HCT116 (cell line): ENCODE measurements at regions not wholly inside any gene's neighbourhood (a gene's known extent, or its start where the extent isn't known, plus 50 kb on each side); places are given as distances from the start of the nearest gene placed in this dataset.

Experiments used
- ATAC-seq: fragments of 200-7000 bp; cut with Tn5 transposase; 2 replicates; pipeline ENCODE4 v1.9.1; 2020; ENCODE audit warnings: mild to moderate bottlenecking, moderate library complexity
- BruUV-seq: library from RNA; stranded (reverse); fragments of 400-500 nt; replicated peaks from 2 replicates; lab custom pipeline; 2021; lab: Mats Ljungman, UMichigan
- CTCF ChIA-PET: fragments of 300-600 bp; sonication (Branson Sonifier 250); formaldehyde crosslinking; loops from one replicate; lab custom pipeline; 2021; ENCODE audit warnings: antibody characterized with exemption; lab: Charles Lee
- POLR2A ChIA-PET: fragments of 300-600, 350-600 bp; sonication (Branson Sonifier 250); formaldehyde crosslinking; loops from one replicate; lab custom pipeline; 2021; ENCODE audit warnings: antibody characterized with exemption; lab: Charles Lee
- RAD21 ChIA-PET, 2 experiments: fragments of 300-600 bp; sonication (Branson Sonifier 250); formaldehyde crosslinking; loops; one replicate each; lab custom pipeline; 2023; ENCODE audit warnings: low total read pairs in 2 of 2; ENCODE audit not compliant: uncharacterized antibody in 2 of 2, unreplicated experiment in 2 of 2, low non-redundant PET in 1 of 2; lab: Charles Lee
- DNase-seq: peaks from one replicate; pipeline ENCODE4 v3.0.0-alpha.2; 2010; ENCODE audit warnings: low read depth, low spot score
- H2AFZ ChIP-seq: fragments of 200-600 bp; shearing (Covaris generic), sonication (generic); 2 replicates; pipeline ENCODE4 v1.6.1; 2017; ENCODE audit warnings: low read depth, mixed run types, mixed read lengths, antibody characterized with exemption, low read length; ENCODE audit not compliant: poor library complexity, severe bottlenecking
- H3K27ac ChIP-seq: 2 replicates; pipeline ENCODE4 v1.5.1; 2012; ENCODE audit warnings: low read depth, low read length
- H3K27me3 ChIP-seq: fragments of 200-600 bp; sonication (generic); 2 replicates; pipeline ENCODE4 v1.6.1; 2016; ENCODE audit warnings: mixed run types, low read length, mixed read lengths; ENCODE audit not compliant: insufficient read depth
- H3K36me3 ChIP-seq, 2 experiments: fragments of 200-500 bp in 1 of 2; fragments of 200-600 bp in 1 of 2; sonication (Bioruptor generic) in 1 of 2; sonication (generic) in 1 of 2; 2 replicates each; pipeline versions ENCODE4 v1.5.1 to v1.6.1; 2014 to 2016; ENCODE audit warnings: low read length in 2 of 2, inconsistent platforms in 1 of 2, mixed read lengths in 1 of 2, mixed run types in 1 of 2; ENCODE audit not compliant: insufficient read depth in 2 of 2, control insufficient read depth in 1 of 2
- H3K4me1 ChIP-seq, 2 experiments: fragments of 200-600 bp in 1 of 2; sonication (generic) in 1 of 2; 2 replicates each; pipeline versions ENCODE4 v1.5.1 to v1.6.1; 2012 to 2017; ENCODE audit warnings: low read length in 2 of 2, inconsistent platforms in 1 of 2, mild to moderate bottlenecking in 1 of 2, mixed read lengths in 1 of 2, mixed run types in 1 of 2, moderate library complexity in 1 of 2; ENCODE audit not compliant: insufficient read depth in 2 of 2, control insufficient read depth in 1 of 2
- H3K4me2 ChIP-seq: fragments of 200-600 bp; sonication (generic); 2 replicates; pipeline ENCODE4 v1.6.1; 2017; ENCODE audit warnings: mixed run types, low read length, mixed read lengths
- H3K4me3 ChIP-seq, 2 experiments: fragments of 200-600 bp in 1 of 2; sonication (generic) in 1 of 2; replicated peaks in 1 of 2; 2 replicates each; pipeline ENCODE4 v1.5.1; 2011 to 2016; ENCODE audit warnings: low read length in 2 of 2, control low read depth in 1 of 2, low read depth in 1 of 2, mild to moderate bottlenecking in 1 of 2, mixed read lengths in 1 of 2, mixed run types in 1 of 2
- H3K79me2 ChIP-seq: fragments of 200-600 bp; sonication (generic); 2 replicates; pipeline ENCODE4 v1.6.1; 2017; ENCODE audit warnings: mild to moderate bottlenecking, mixed run types, low read length, moderate library complexity, mixed read lengths; ENCODE audit not compliant: insufficient read depth
- H3K9ac ChIP-seq: fragments of 200-600 bp; sonication (generic); 2 replicates; pipeline ENCODE4 v1.6.1; 2016; ENCODE audit warnings: low read length, mixed read lengths
- H3K9me2 ChIP-seq: fragments of 200-600 bp; sonication (generic), shearing (Covaris generic); 2 replicates; pipeline ENCODE4 v1.6.1; 2017; ENCODE audit warnings: mixed run types, mild to moderate bottlenecking, moderate library complexity; ENCODE audit not compliant: insufficient read depth
- H3K9me3 ChIP-seq, 2 experiments: fragments of 200-500 bp in 1 of 2; fragments of 200-600 bp in 1 of 2; sonication (Bioruptor generic) in 1 of 2; sonication (generic) in 1 of 2; 2 replicates each; pipeline ENCODE4 v1.6.1; 2014 to 2017; ENCODE audit warnings: low read length in 2 of 2, mixed read lengths in 2 of 2, inconsistent platforms in 1 of 2, low read depth in 1 of 2, mild to moderate bottlenecking in 1 of 2, mixed run types in 1 of 2, moderate library complexity in 1 of 2; ENCODE audit not compliant: control insufficient read depth in 1 of 2, insufficient read depth in 1 of 2
- H4K20me1 ChIP-seq: fragments of 200-600 bp; sonication (generic), shearing (Covaris generic); 2 replicates; pipeline ENCODE4 v1.6.1; 2017; ENCODE audit warnings: mixed run types, mild to moderate bottlenecking, moderate library complexity; ENCODE audit not compliant: insufficient read depth
- CBX3 ChIP-seq: IDR thresholded peaks from 2 replicates; pipeline ENCODE4 v1.6.1; 2012; ENCODE audit warnings: low read depth
- CEBPB ChIP-seq: IDR thresholded peaks from 2 replicates; pipeline ENCODE4 v1.6.1; 2012; ENCODE audit warnings: low read depth
- EGR1 ChIP-seq: IDR thresholded peaks from 2 replicates; pipeline ENCODE4 v1.6.1; 2012; ENCODE audit warnings: low read depth
- ELF1 ChIP-seq: IDR thresholded peaks from 2 replicates; pipeline ENCODE4 v1.6.1; 2012; ENCODE audit warnings: low read depth, borderline replicate concordance
- EZH2 ChIP-seq: fragments of 200-600 bp; sonication (generic); IDR thresholded peaks from 2 replicates; pipeline ENCODE4 v1.6.1; 2017; ENCODE audit warnings: antibody characterized with exemption, mixed run types
- EZH2phosphoT487 ChIP-seq: fragments of 200-600 bp; IDR thresholded peaks from 2 replicates; pipeline ENCODE4 v1.6.1; 2018; ENCODE audit warnings: antibody characterized with exemption, borderline replicate concordance
- JUND ChIP-seq: IDR thresholded peaks from 2 replicates; pipeline ENCODE4 v1.6.1; 2012
- POLR2AphosphoS5 ChIP-seq: IDR thresholded peaks from 2 replicates; pipeline ENCODE4 v1.6.1; 2011; ENCODE audit warnings: mild to moderate bottlenecking, low read depth, low read length, moderate library complexity
- RAD21 ChIP-seq: IDR thresholded peaks from 2 replicates; pipeline ENCODE4 v1.6.1; 2012; ENCODE audit warnings: low read depth, mild to moderate bottlenecking
- SIN3A ChIP-seq: IDR thresholded peaks from 2 replicates; pipeline ENCODE4 v1.6.1; 2012; ENCODE audit warnings: low read depth
- SP1 ChIP-seq: IDR thresholded peaks from 2 replicates; pipeline ENCODE4 v1.6.1; 2012; ENCODE audit warnings: low read depth
- SRF ChIP-seq: IDR thresholded peaks from 2 replicates; pipeline ENCODE4 v1.6.1; 2012; ENCODE audit warnings: low read depth
- TCF7L2 ChIP-seq: IDR thresholded peaks from 2 replicates; pipeline ENCODE4 v1.7.0; 2011; ENCODE audit warnings: borderline replicate concordance, inconsistent platforms; ENCODE audit not compliant: insufficient read depth, insufficient read length; ENCODE audit errors: extremely low read depth
- YY1 ChIP-seq: IDR thresholded peaks from 2 replicates; pipeline ENCODE4 v1.6.1; 2011; ENCODE audit warnings: low read length, low read depth, moderate library complexity, mild to moderate bottlenecking; ENCODE audit not compliant: insufficient replicate concordance; ENCODE audit errors: extremely low read depth
- ZFX ChIP-seq: fragments of 450-650 bp; IDR thresholded peaks from 2 replicates; pipeline ENCODE4 v1.6.1; 2017
- ZNF274 ChIP-seq: fragments of 200-500 bp; sonication (Bioruptor generic); IDR thresholded peaks from 2 replicates; pipeline ENCODE4 v1.6.1; 2014; ENCODE audit warnings: mild to moderate bottlenecking, low read depth, low read length, inconsistent platforms
- intact Hi-C: fragments of 100-400 bp; cut with micrococcal nuclease; formaldehyde crosslinking; loops from 2 replicates; pipeline ENCODE4 v1.10.0; 2022
- TF ChIP-seq, protein P1 (sequence below): IDR thresholded peaks from 2 replicates; pipeline ENCODE4 v1.6.1; 2012
- TF ChIP-seq, protein P2 (sequence below): IDR thresholded peaks from 2 replicates; pipeline ENCODE4 v1.6.1; 2012
- TF ChIP-seq, protein P3 (sequence below), 3 experiments: fragments of 200-600 bp in 1 of 3; sonication (generic) in 1 of 3; IDR thresholded peaks in 2 of 3; conservative IDR thresholded peaks in 1 of 3; 2 replicates each; pipeline ENCODE4 v1.5.1; 2012 to 2017; ENCODE audit warnings: low read depth in 2 of 3, low read length in 2 of 3, antibody characterized with exemption in 1 of 3, borderline replicate concordance in 1 of 3, control low read depth in 1 of 3, mild to moderate bottlenecking in 1 of 3, mixed read lengths in 1 of 3, mixed run types in 1 of 3, moderate library complexity in 1 of 3; ENCODE audit not compliant: insufficient read depth in 1 of 3
- TF ChIP-seq, protein P4 (sequence below): IDR thresholded peaks from 2 replicates; pipeline ENCODE4 v1.6.1; 2011; ENCODE audit warnings: mild to moderate bottlenecking, low read length, moderate library complexity; ENCODE audit not compliant: insufficient replicate concordance; ENCODE audit errors: extremely low read depth

DNA sequence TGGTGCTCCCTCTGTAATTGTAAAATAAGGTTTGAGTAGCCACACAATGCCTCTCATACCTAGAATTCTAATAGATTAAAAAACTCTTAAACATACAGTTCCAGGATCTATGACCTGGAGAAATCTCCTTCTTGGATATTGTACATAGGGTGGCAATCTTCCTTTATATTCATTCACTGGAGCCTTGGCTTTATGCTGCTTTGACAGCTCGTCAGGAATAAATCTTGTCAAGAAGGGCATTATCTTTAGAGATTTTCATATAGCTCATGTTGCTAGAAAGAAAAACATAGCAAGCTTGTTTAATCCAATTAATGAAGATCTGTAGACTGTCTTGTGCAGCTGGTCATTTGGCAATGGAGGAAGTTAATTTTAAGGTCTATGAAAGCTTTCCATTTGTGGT lies 131.1 kb downstream of the PYDC2 start (continued):
- TF ChIP-seq, protein P1, sequence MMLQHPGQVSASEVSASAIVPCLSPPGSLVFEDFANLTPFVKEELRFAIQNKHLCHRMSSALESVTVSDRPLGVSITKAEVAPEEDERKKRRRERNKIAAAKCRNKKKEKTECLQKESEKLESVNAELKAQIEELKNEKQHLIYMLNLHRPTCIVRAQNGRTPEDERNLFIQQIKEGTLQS, result no peak
- no peak for TF ChIP-seq EZH2
- TF ChIP-seq, all 23 proteins: peak for 0

DNA sequence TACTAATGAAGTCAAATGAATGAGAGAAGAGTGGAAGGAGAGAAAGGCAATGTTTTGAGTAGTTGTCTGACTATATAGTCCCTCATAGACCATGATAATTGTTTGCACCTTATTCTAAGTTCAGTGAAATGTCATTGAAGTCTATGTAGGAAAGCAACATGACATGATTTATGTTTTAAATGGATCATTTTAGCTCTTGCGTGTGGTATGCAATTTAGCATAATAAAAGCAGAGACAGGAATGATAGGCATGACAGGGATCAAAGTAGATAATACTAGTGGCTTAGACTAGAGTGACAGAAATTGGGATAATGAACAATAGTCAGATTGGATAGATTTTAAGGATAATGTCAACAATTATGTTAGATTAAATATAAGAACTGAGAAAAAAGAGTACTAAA lies 132.5 kb downstream of the PYDC2 start:
- Histone ChIP-seq H3K4me2 (no peak overlapping the region), H3K27ac (no peak overlapping the region), H3K4me1 (no peaks in the 10 kb centered on the region), H3K4me3 (no peak overlapping the region), H4K20me1 (no peaks in the 10 kb centered on the region), H3K9me3 (no peaks in the 10 kb centered on the region), H3K9me2 (no peaks in the 10 kb centered on the region), H2AFZ (no peak overlapping the region), H3K9ac (no peak overlapping the region), H3K27me3 (no peaks in the 10 kb centered on the region), H3K79me2 (no peaks in the 10 kb centered on the region), H3K36me3 (no peaks in the 10 kb centered on the region)
- ATAC-seq (no peak), DNase-seq (no peak)
- POLR2A ChIA-PET, result no interaction called here
- BruUV-seq, result no TSS peak
- TF ChIP-seq YY1 (no peak), ZNF274 (no peak), JUND (no peak), SRF (no peak), ELF1 (no peak), RAD21 (no peak), EZH2 (no peak), CBX3 (no peak), POLR2AphosphoS5 (no peak), SP1 (no peak), CEBPB (no peak), TCF7L2 (no peak), EZH2phosphoT487 (no peak), SIN3A (no peak), ZFX (no peak), EGR1 (no peak)
- TF ChIP-seq, protein P1, result no peak
- TF ChIP-seq, protein P2, sequence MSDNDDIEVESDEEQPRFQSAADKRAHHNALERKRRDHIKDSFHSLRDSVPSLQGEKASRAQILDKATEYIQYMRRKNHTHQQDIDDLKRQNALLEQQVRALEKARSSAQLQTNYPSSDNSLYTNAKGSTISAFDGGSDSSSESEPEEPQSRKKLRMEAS, result no peak
- TF ChIP-seq, protein P3, sequence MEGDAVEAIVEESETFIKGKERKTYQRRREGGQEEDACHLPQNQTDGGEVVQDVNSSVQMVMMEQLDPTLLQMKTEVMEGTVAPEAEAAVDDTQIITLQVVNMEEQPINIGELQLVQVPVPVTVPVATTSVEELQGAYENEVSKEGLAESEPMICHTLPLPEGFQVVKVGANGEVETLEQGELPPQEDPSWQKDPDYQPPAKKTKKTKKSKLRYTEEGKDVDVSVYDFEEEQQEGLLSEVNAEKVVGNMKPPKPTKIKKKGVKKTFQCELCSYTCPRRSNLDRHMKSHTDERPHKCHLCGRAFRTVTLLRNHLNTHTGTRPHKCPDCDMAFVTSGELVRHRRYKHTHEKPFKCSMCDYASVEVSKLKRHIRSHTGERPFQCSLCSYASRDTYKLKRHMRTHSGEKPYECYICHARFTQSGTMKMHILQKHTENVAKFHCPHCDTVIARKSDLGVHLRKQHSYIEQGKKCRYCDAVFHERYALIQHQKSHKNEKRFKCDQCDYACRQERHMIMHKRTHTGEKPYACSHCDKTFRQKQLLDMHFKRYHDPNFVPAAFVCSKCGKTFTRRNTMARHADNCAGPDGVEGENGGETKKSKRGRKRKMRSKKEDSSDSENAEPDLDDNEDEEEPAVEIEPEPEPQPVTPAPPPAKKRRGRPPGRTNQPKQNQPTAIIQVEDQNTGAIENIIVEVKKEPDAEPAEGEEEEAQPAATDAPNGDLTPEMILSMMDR (IDR thresholded peaks at IDR 0.05 in 2 of 3, conservative IDR thresholded peaks at IDR 0.05 in 1 of 3; ENCODE audit: borderline replicate concordance in 1 of 3, insufficient read depth in 1 of 3, low read depth in 2 of 3, low read length in 2 of 3), result no peak
- TF ChIP-seq, protein P4, sequence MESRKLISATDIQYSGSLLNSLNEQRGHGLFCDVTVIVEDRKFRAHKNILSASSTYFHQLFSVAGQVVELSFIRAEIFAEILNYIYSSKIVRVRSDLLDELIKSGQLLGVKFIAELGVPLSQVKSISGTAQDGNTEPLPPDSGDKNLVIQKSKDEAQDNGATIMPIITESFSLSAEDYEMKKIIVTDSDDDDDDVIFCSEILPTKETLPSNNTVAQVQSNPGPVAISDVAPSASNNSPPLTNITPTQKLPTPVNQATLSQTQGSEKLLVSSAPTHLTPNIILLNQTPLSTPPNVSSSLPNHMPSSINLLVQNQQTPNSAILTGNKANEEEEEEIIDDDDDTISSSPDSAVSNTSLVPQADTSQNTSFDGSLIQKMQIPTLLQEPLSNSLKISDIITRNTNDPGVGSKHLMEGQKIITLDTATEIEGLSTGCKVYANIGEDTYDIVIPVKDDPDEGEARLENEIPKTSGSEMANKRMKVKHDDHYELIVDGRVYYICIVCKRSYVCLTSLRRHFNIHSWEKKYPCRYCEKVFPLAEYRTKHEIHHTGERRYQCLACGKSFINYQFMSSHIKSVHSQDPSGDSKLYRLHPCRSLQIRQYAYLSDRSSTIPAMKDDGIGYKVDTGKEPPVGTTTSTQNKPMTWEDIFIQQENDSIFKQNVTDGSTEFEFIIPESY, result no peak
- RAD21 ChIA-PET, result no interaction called here
- CTCF ChIA-PET, result no interaction called here
- intact Hi-C loops, result no loop called here
